ENCODE measurements at regions not wholly inside any gene's neighbourhood (a gene's known extent, or its start where the extent isn't known, plus 50 kb on each side); places are given as distances from the start of the nearest gene placed in this dataset.
"Not testable (repeated sequence)": the region's sequence is repeated elsewhere in the genome, so short reads cannot be mapped to it uniquely, and the experiment has no call there.

DNA sequence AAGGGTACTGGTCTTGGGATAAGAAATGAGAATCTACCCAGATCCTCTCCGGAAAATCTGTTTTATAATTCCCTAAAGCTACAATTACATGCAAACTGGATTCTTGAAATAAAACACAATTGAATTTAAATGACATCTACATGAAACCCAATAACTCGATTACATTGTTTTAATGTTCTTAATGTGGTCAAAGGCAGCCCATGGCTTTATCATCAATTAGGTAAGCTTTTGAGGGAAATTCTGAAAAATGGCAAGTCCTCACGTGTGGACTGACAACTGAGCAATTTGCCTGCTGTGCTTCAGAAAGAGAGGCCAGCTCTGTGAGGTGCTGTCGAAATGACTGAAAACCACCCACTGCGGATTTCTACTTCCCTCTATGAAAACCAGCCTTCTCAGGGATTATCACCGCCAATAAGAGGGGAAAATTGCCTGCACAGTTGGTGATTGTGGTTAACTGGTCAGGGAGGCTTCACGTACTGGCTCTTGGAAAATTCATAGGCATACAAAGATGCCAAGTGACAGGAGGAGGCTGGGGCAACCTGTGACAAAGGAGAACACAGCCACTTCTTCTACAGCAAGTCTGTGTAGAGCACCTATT, 200.8 kb upstream of the SLCO3A1 start:
- ChIA-PET POLR2A (interaction anchor here (0.6 kb wide), 1 partner anchor 111 kb away, joined by 3 read pairs; no protein-coding TSS in a partner anchor), CTCF (ENCODE audit: unreplicated experiment) (no interaction called here)
- no peak overlapping the region for H3K4me2 ChIP-seq (ENCODE audit: low read length)
- no peaks in the 10 kb centered on the region for H4K20me1 ChIP-seq (ENCODE audit: insufficient read depth, low read length)
- no peaks in the 10 kb centered on the region for H3K79me2 ChIP-seq (ENCODE audit: insufficient read depth, low read depth, low read length)
- no peaks in the 10 kb centered on the region for H3K9me2 ChIP-seq (ENCODE audit: insufficient read depth, low read length)
- H3K4me3 ChIP-seq (ENCODE audit: low read depth, low read length, poor library complexity, severe bottlenecking) = no peak overlapping the region
- no peaks in the 10 kb centered on the region for H3K36me3 ChIP-seq (ENCODE audit: insufficient read depth, low read length)
- no peaks in the 10 kb centered on the region for H3K9me3 ChIP-seq (ENCODE audit: low read length)
- no peaks in the 10 kb centered on the region for H3K4me1 ChIP-seq (ENCODE audit: insufficient read depth, low read length, poor library complexity, severe bottlenecking)
- no peak overlapping the region for H2AFZ ChIP-seq (ENCODE audit: low read length)
- no TSS peak for BruUV-seq (replicated peaks)
- H3K27ac ChIP-seq (ENCODE audit: low read depth, low read length, poor library complexity, severe bottlenecking) = no peak overlapping the region
- DNase-seq (ENCODE audit: low spot score) = no peak
- TF ChIP-seq EZH2phosphoT487 (IDR thresholded peaks at IDR 0.05; ENCODE audit: borderline replicate concordance, low read depth, low read length) (no peak), CTCF (conservative IDR thresholded peaks at IDR 0.05; ENCODE audit: low read length) (no peak)
- intact Hi-C loops (cut with micrococcal nuclease; ENCODE audit: unreplicated experiment) = no loop called here

- H3K9me3 ChIP-seq (ENCODE audit: low read length); intact Hi-C loops (cut with micrococcal nuclease; ENCODE audit: unreplicated experiment); H3K27ac ChIP-seq (ENCODE audit: low read depth, low read length, poor library complexity, severe bottlenecking); H4K20me1 ChIP-seq (ENCODE audit: insufficient read depth, low read length); H3K36me3 ChIP-seq (ENCODE audit: insufficient read depth, low read length); POLR2A ChIA-PET; H2AFZ ChIP-seq (ENCODE audit: low read length); H3K4me1 ChIP-seq (ENCODE audit: insufficient read depth, low read length, poor library complexity, severe bottlenecking); H3K4me3 ChIP-seq (ENCODE audit: low read depth, low read length, poor library complexity, severe bottlenecking); H3K79me2 ChIP-seq (ENCODE audit: insufficient read depth, low read depth, low read length); DNase-seq (ENCODE audit: low spot score); H3K4me2 ChIP-seq (ENCODE audit: low read length); BruUV-seq (replicated peaks); H3K9me2 ChIP-seq (ENCODE audit: insufficient read depth, low read length); CTCF ChIA-PET (ENCODE audit: unreplicated experiment): not testable (repeated sequence)
Observed at GRCh38 chr15:91655563-91656290, 197.8 kb upstream of the SLCO3A1 start.

GRCh38 chr15:91660174-91660649, 193.3 kb upstream of the SLCO3A1 start:
- BruUV-seq (replicated peaks) = no TSS peak
- CTCF ChIA-PET (ENCODE audit: unreplicated experiment) = no interaction called here
- POLR2A ChIA-PET = no interaction called here

More at GRCh38 chr15:91660174-91660649, 193.3 kb upstream of the SLCO3A1 start:
- no peaks in the 10 kb centered on the region for H3K4me1 ChIP-seq (ENCODE audit: insufficient read depth, low read length, poor library complexity, severe bottlenecking)
- DNase-seq (ENCODE audit: low spot score) = no peak
- H3K79me2 ChIP-seq (ENCODE audit: insufficient read depth, low read depth, low read length) = no peaks in the 10 kb centered on the region
- no peaks in the 10 kb centered on the region for H3K9me3 ChIP-seq (ENCODE audit: low read length)
- no peak for TF ChIP-seq CTCF (conservative IDR thresholded peaks at IDR 0.05; ENCODE audit: low read length)
- TF ChIP-seq EZH2phosphoT487 (IDR thresholded peaks at IDR 0.05; ENCODE audit: borderline replicate concordance, low read depth, low read length) = no peak
- no peak overlapping the region for H3K4me2 ChIP-seq (ENCODE audit: low read length)
- no peak overlapping the region for H3K27ac ChIP-seq (ENCODE audit: low read depth, low read length, poor library complexity, severe bottlenecking)
- no peaks in the 10 kb centered on the region for H3K9me2 ChIP-seq (ENCODE audit: insufficient read depth, low read length)
- H4K20me1 ChIP-seq (ENCODE audit: insufficient read depth, low read length) = no peaks in the 10 kb centered on the region
- no peak overlapping the region for H3K4me3 ChIP-seq (ENCODE audit: low read depth, low read length, poor library complexity, severe bottlenecking)
- H3K36me3 ChIP-seq (ENCODE audit: insufficient read depth, low read length) = no peaks in the 10 kb centered on the region
- intact Hi-C loops (cut with micrococcal nuclease; ENCODE audit: unreplicated experiment) = no loop called here
- H2AFZ ChIP-seq (ENCODE audit: low read length) = no peak overlapping the region
